Fibroblast of the aortic adventitia (primary cell): ENCODE measurements at regions not wholly inside any gene's neighbourhood (a gene's known extent, or its start where the extent isn't known, plus 50 kb on each side); places are given as distances from the start of the nearest gene placed in this dataset.

ENCODE experiments used
- DNase-seq: peaks from one replicate; pipeline ENCODE4 v3.0.0-alpha.2; 2010; ENCODE audit warnings: low read depth
- H3K4me3 ChIP-seq: 2 replicates; pipeline ENCODE4 v1.5.1; 2011; ENCODE audit warnings: low read depth, mild to moderate bottlenecking, control low read depth, low read length, moderate library complexity
- TF ChIP-seq, protein P1 (sequence below): IDR thresholded peaks from 2 replicates; pipeline ENCODE4 v1.5.1; 2011; ENCODE audit warnings: mild to moderate bottlenecking, low read length, control low read depth, inconsistent platforms; ENCODE audit not compliant: insufficient read depth

DNA sequence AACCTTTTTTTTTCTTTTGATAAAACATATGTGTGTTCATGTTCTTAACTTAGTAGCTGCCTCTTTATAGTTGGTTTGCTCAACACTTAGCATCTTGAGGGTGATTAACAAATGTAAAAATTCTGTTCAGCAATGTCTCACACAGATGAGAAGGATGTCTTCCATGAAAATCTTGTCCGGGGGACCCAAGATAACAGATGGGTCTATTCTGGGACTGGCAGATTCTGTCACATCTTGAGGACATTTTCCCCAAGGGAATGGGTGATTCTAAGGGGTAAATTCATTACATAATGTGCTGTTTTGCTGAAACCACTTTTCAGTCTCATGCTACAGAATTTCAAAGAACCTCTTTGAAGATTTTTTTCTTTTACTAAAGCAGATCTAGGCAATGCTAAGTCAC is 342.2 kb downstream of the IGSF11 start:
- TF ChIP-seq, protein P1, sequence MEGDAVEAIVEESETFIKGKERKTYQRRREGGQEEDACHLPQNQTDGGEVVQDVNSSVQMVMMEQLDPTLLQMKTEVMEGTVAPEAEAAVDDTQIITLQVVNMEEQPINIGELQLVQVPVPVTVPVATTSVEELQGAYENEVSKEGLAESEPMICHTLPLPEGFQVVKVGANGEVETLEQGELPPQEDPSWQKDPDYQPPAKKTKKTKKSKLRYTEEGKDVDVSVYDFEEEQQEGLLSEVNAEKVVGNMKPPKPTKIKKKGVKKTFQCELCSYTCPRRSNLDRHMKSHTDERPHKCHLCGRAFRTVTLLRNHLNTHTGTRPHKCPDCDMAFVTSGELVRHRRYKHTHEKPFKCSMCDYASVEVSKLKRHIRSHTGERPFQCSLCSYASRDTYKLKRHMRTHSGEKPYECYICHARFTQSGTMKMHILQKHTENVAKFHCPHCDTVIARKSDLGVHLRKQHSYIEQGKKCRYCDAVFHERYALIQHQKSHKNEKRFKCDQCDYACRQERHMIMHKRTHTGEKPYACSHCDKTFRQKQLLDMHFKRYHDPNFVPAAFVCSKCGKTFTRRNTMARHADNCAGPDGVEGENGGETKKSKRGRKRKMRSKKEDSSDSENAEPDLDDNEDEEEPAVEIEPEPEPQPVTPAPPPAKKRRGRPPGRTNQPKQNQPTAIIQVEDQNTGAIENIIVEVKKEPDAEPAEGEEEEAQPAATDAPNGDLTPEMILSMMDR = no peak
- no peak for DNase-seq
- H3K4me3 ChIP-seq = no peak overlapping the region

DNA sequence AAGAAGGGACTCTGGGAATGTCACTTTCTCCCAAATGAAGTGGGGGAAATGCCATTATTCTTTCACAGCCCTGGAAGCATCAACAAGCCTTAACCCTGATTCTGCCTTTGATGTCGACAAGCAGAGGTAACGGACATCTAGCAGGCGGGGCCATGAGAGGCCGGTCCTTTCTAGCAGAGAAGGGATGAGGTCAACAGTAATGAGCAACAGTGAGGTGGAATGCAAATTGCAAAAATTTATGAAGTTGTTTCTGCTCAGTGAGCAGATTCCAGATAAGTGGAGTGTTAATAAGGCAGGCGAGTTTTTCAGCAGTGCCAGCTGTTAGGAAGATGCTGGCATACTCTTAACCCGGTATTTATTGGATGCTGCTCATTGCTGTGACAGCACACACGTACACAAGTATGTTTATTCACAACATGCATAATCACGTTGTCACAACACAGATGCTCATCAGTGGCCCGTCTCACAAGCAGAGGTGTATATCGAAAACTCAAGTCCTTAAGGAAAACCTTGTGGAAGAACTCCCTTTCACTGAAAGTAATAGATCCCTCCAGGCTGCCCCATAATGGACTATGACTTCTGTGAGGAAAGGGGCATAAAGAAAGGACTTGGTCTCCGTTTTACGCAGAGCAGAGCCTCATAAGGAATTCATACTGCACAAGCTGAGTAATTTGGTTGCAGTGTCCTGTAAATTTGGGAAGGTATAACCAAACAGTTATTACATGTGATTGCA is 329.0 kb downstream of the IGSF11 start:
- DNase-seq = no peak
- H3K4me3 ChIP-seq = no peak overlapping the region
- TF ChIP-seq, protein P1 = no peak

DNA sequence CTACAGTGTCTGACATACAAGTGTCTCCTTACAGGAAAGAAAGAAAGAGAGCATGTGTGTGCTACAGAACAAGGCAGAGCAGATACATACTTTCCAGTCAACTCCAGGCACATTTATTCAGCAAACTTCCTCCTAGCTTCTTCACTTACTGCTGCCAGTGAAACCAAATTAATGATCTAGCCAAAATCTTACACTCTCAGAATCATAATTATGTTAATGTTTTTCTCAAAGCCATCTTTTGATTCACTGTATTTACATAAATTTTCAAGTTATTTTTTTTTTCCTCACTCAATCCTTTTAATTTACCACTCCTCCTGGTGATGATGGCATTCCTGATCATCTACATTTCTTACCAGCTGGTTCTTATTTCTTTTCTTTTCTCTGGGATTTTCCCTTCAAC is 326.7 kb downstream of the IGSF11 start:
- no peak for DNase-seq
- H3K4me3 ChIP-seq = no peak overlapping the region
- TF ChIP-seq, protein P1 = no peak

DNA sequence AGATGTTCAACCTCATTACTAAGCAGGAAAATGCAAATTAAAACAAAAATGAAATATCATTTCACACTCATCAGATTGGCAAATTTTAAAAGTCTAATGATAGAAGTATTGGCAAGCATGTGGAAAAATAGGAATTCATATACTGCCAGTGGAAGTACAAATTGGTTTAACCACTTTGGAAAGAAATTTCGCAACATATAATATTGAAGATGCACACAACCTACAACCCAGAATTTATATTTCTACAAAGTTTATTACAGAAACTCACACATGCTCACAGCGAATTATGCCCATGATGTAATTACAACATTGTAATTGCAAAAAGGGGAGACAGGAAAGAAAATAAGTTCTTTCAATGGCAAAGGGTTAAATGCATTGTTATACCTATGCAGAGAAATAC is 324.1 kb downstream of the IGSF11 start:
- TF ChIP-seq, protein P1 = no peak
- no peak for DNase-seq
- no peak overlapping the region for H3K4me3 ChIP-seq

DNA sequence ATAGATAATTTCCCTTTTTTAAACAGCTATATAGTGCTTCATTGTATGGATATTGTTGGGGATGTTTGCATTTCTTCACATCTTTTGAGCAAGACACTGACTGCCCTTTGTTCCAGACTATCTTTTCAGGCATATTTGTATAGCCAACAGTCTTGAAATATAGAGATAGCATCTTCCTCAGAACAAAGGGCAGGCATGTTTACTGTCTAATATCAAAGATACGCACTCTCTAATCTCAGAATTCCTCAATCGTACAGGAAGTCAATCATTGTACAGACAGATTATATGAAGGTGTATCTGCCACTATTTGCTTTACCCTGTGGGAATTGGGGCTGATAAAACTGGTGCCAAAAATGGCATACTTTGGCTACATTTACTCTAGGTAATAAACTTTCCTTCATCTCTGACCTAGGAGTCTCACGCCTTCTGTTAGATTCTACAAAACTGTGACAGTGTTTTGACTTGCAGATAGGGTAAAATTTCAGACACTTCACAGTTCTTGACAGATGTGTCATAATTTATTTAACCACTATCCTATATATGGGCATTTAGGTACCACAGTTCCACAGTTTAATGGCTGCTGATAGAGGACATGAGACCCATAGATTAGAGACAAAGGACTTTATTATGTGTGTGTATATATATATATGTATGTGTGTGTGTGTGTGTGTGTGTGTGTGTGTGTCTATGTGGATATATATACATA is 321.0 kb downstream of the IGSF11 start:
- TF ChIP-seq, protein P1 = no peak
- no peak for DNase-seq
- H3K4me3 ChIP-seq = no peak overlapping the region

DNA sequence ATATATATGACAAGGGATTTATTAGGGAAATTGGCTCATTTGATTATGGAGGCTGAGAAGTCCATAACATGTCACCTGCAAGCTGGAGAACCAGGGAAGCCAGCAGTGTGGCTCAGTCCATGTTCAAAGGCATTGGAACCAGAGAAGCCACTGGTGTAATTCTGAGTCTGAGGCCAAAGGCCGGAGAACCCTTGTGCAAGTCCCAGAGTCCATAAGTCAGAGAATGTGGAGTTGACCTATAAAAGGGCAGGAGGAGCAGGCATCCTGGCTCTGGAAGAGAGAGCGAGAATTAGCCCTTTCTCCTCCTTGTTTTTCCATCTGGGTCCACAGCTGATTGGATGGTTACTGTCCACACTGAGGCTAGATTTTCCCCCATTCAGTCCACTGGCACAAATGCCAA is 319.8 kb downstream of the IGSF11 start:
- no peak for DNase-seq
- no peak overlapping the region for H3K4me3 ChIP-seq
- TF ChIP-seq, protein P1 = no peak

DNA sequence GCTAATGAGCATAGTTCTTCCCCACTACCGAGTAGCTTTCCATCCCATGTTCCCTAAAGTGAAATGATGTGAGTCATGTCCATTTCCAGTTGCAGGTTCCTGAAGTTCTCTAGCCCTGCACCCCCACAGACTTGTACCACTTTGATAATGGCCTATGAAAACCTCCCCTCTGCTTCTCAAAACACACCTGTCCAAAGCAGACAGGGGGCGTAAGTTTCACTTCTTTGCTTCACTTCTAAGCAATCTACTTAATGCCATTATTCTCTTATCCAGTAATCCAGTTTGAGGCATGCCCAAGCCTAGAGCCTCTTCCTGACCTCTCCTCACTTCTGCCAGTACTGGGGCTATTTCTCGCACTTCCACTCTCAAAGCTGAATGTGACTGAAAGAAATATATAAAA is 305.1 kb downstream of the IGSF11 start:
- TF ChIP-seq, protein P1 = no peak
- H3K4me3 ChIP-seq = no peak overlapping the region
- DNase-seq = no peak
